ENCODE measurements at regions not wholly inside any gene's neighbourhood (a gene's known extent, or its start where the extent isn't known, plus 50 kb on each side); places are given as distances from the start of the nearest gene placed in this dataset.

GRCh38 chr1:36708587-36708986 lies 225.9 kb upstream of the CSF3R start:
- TF ChIP-seq CTCF (IDR thresholded peaks at IDR 0.05) (no peak), POLR2A (IDR thresholded peaks at IDR 0.05) (no peak)

Measured in esophagus squamous epithelium (tissue), 4 donors.